ENCODE measurements at regions not wholly inside any gene's neighbourhood (a gene's known extent, or its start where the extent isn't known, plus 50 kb on each side); places are given as distances from the start of the nearest gene placed in this dataset.

- H2AFZ ChIP-seq (ENCODE audit: insufficient read depth, low read depth, low read length, poor library complexity, severe bottlenecking), result no peak overlapping the region
- H3K27me3 ChIP-seq (ENCODE audit: control insufficient read depth in 2 of 2, insufficient read depth in 2 of 2, low read length in 2 of 2), result peaks cover 0 to 13% of the 10 kb centered on the region in 2 donors
- H3K27me3 Mint-ChIP-seq (ENCODE audit: low read depth in 3 of 3), result peaks cover 6 to 18% (median 10%) of the 10 kb centered on the region in 3 donors
- peaks cover 6 to 15% (median 7%) of the 10 kb centered on the region in 7 donors for H3K9me3 Mint-ChIP-seq
- no peak overlapping the region for H3K9ac ChIP-seq (ENCODE audit: insufficient read depth, low read length, poor library complexity, severe bottlenecking)
- no peak overlapping the region for H3K4me3 Mint-ChIP-seq
- intact Hi-C loops (cut with micrococcal nuclease), result no loop called here
- H3K79me2 ChIP-seq (ENCODE audit: insufficient read depth, low read length), result no peaks in the 10 kb centered on the region
- DNase-seq, result no peak
- peaks cover 4% of the 10 kb centered on the region for H3K4me1 Mint-ChIP-seq
- H3K4me2 ChIP-seq (replicated peaks; ENCODE audit: extremely low read depth, low read length, poor library complexity, severe bottlenecking), result no peak overlapping the region
- H3K4me3 ChIP-seq (replicated peaks in 1 of 3; ENCODE audit: low read depth in 2 of 3, low read length in 3 of 3), result no peak overlapping the region
- WGBS (ENCODE audit: insufficient coverage), result 85% methylated on average over 4 of the region's 4 CpGs
- no peaks in the 10 kb centered on the region for H3K36me3 ChIP-seq (replicated peaks in 1 of 2; ENCODE audit: control insufficient read depth in 1 of 2, insufficient read depth in 2 of 2, low read length in 2 of 2)
- peaks cover 0 to 4% of the 10 kb centered on the region in 2 donors for H3K9me3 ChIP-seq (replicated peaks in 1 of 2; ENCODE audit: control insufficient read depth in 1 of 2, insufficient read depth in 1 of 2, low read length in 2 of 2)
- no peak for TF ChIP-seq CTCF (IDR thresholded peaks at IDR 0.05)
- no peaks in the 10 kb centered on the region for H3K4me1 ChIP-seq (ENCODE audit: control insufficient read depth in 1 of 2, insufficient read depth in 2 of 2, low read length in 2 of 2)
- H3K27ac Mint-ChIP-seq, result no peak overlapping the region
- no peaks in the 10 kb centered on the region for H4K20me1 ChIP-seq (ENCODE audit: insufficient read depth, low read length)
- no peaks in the 10 kb centered on the region for H3K36me3 Mint-ChIP-seq
- no peak overlapping the region for H3K27ac ChIP-seq (ENCODE audit: low read depth in 1 of 2, low read length in 2 of 2)
These were observed 449.5 kb downstream of the AGTPBP1 start for GRCh38 chr9:85292261-85292660.

GRCh38 chr9:85291266-85291665 lies 450.5 kb downstream of the AGTPBP1 start:
- 0% methylated on average over 3 of the region's 6 CpGs for WGBS (ENCODE audit: insufficient coverage)
- no peaks in the 10 kb centered on the region for H3K36me3 ChIP-seq (replicated peaks in 1 of 2; ENCODE audit: control insufficient read depth in 1 of 2, insufficient read depth in 2 of 2, low read length in 2 of 2)
- Mint-ChIP-seq H3K9me3 (peaks cover 6 to 18% (median 7%) of the 10 kb centered on the region in 7 donors), H3K4me1 (peaks cover 4% of the 10 kb centered on the region), H3K27ac (no peak overlapping the region), H3K27me3 (ENCODE audit: low read depth in 3 of 3) (peaks cover 6 to 18% (median 10%) of the 10 kb centered on the region in 3 donors), H3K36me3 (no peaks in the 10 kb centered on the region), H3K4me3 (no peak overlapping the region)
- H3K4me2 ChIP-seq (replicated peaks; ENCODE audit: extremely low read depth, low read length, poor library complexity, severe bottlenecking), result no peak overlapping the region
- H3K79me2 ChIP-seq (ENCODE audit: insufficient read depth, low read length), result no peaks in the 10 kb centered on the region
- no peak overlapping the region for H3K9ac ChIP-seq (ENCODE audit: insufficient read depth, low read length, poor library complexity, severe bottlenecking)
- no peaks in the 10 kb centered on the region for H3K4me1 ChIP-seq (ENCODE audit: control insufficient read depth in 1 of 2, insufficient read depth in 2 of 2, low read length in 2 of 2)
- H3K27ac ChIP-seq (ENCODE audit: low read depth in 1 of 2, low read length in 2 of 2), result no peak overlapping the region
- TF ChIP-seq CTCF (IDR thresholded peaks at IDR 0.05), result no peak
- no peak overlapping the region for H2AFZ ChIP-seq (ENCODE audit: insufficient read depth, low read depth, low read length, poor library complexity, severe bottlenecking)
- H3K9me3 ChIP-seq (replicated peaks in 1 of 2; ENCODE audit: control insufficient read depth in 1 of 2, insufficient read depth in 1 of 2, low read length in 2 of 2), result peaks cover 0 to 4% of the 10 kb centered on the region in 2 donors
- intact Hi-C loops (cut with micrococcal nuclease), result no loop called here
- no peak for DNase-seq
- H3K4me3 ChIP-seq (replicated peaks in 1 of 3; ENCODE audit: low read depth in 2 of 3, low read length in 3 of 3), result no peak overlapping the region
- H4K20me1 ChIP-seq (ENCODE audit: insufficient read depth, low read length), result no peaks in the 10 kb centered on the region
- H3K27me3 ChIP-seq (ENCODE audit: control insufficient read depth in 2 of 2, insufficient read depth in 2 of 2, low read length in 2 of 2), result peaks cover 0 to 13% of the 10 kb centered on the region in 2 donors

Measured in CD14-positive monocyte (primary cell).